ENCODE measurements at regions not wholly inside any gene's neighbourhood (a gene's known extent, or its start where the extent isn't known, plus 50 kb on each side); places are given as distances from the start of the nearest gene placed in this dataset.

- Histone ChIP-seq H3K36me3 (ENCODE audit: insufficient read depth, low read length) (no peaks in the 10 kb centered on the region), H3K9me3 (ENCODE audit: control insufficient read depth, insufficient read depth, low read length) (no peaks in the 10 kb centered on the region), H3K9ac (ENCODE audit: low read depth, low read length) (no peak overlapping the region), H3K4me1 (ENCODE audit: insufficient read depth, low read length) (peaks cover 32% of the 10 kb centered on the region)
Measured at GRCh38 chr11:87425943-87426342, 388.2 kb downstream of the TMEM135 start.

GRCh38 chr11:87425391-87425790 is 387.7 kb downstream of the TMEM135 start:
- Histone ChIP-seq H3K4me1 (ENCODE audit: insufficient read depth, low read length) (peaks cover 32% of the 10 kb centered on the region), H3K36me3 (ENCODE audit: insufficient read depth, low read length) (no peaks in the 10 kb centered on the region), H3K9me3 (ENCODE audit: control insufficient read depth, insufficient read depth, low read length) (no peaks in the 10 kb centered on the region)

GRCh38 chr11:87423161-87423560 is 385.4 kb downstream of the TMEM135 start:
- Histone ChIP-seq H3K9me3 (ENCODE audit: control insufficient read depth, insufficient read depth, low read length) (no peaks in the 10 kb centered on the region), H3K36me3 (ENCODE audit: insufficient read depth, low read length) (no peaks in the 10 kb centered on the region), H3K4me1 (ENCODE audit: insufficient read depth, low read length) (peaks cover 31% of the 10 kb centered on the region), H3K9ac (ENCODE audit: low read depth, low read length) (no peak overlapping the region)

More at GRCh38 chr11:87425391-87425790, 387.7 kb downstream of the TMEM135 start:
- H3K9ac ChIP-seq (ENCODE audit: low read depth, low read length) = no peak overlapping the region

GRCh38 chr11:87422566-87422965 is 384.8 kb downstream of the TMEM135 start:
- H3K36me3 ChIP-seq (ENCODE audit: insufficient read depth, low read length) = no peaks in the 10 kb centered on the region
- H3K9me3 ChIP-seq (ENCODE audit: control insufficient read depth, insufficient read depth, low read length) = no peaks in the 10 kb centered on the region
- no peak overlapping the region for H3K9ac ChIP-seq (ENCODE audit: low read depth, low read length)
- H3K4me1 ChIP-seq (ENCODE audit: insufficient read depth, low read length) = peaks cover 29% of the 10 kb centered on the region

- Histone ChIP-seq H3K9ac (ENCODE audit: low read depth, low read length) (no peak overlapping the region), H3K36me3 (ENCODE audit: insufficient read depth, low read length) (no peaks in the 10 kb centered on the region), H3K4me1 (ENCODE audit: insufficient read depth, low read length) (peaks cover 25% of the 10 kb centered on the region), H3K9me3 (ENCODE audit: control insufficient read depth, insufficient read depth, low read length) (no peaks in the 10 kb centered on the region)
Measured at GRCh38 chr11:87421422-87421821, 383.7 kb downstream of the TMEM135 start.

- Histone ChIP-seq H3K4me1 (ENCODE audit: insufficient read depth, low read length) (peaks cover 9% of the 10 kb centered on the region; the same call in 1 of the 2 replicates), H3K36me3 (ENCODE audit: insufficient read depth, low read length) (no peaks in the 10 kb centered on the region), H3K9ac (ENCODE audit: low read depth, low read length) (no peak overlapping the region), H3K9me3 (ENCODE audit: control insufficient read depth, insufficient read depth, low read length) (no peaks in the 10 kb centered on the region)
Measured at GRCh38 chr11:87417951-87418350, 380.2 kb downstream of the TMEM135 start.

GRCh38 chr11:87405843-87406242 is 368.1 kb downstream of the TMEM135 start:
- no peaks in the 10 kb centered on the region for H3K36me3 ChIP-seq (ENCODE audit: insufficient read depth, low read length)
- H3K9me3 ChIP-seq (ENCODE audit: control insufficient read depth, insufficient read depth, low read length) = no peaks in the 10 kb centered on the region
- H3K9ac ChIP-seq (ENCODE audit: low read depth, low read length) = no peak overlapping the region
- H3K4me1 ChIP-seq (ENCODE audit: insufficient read depth, low read length) = no peaks in the 10 kb centered on the region

- no peaks in the 10 kb centered on the region for H3K4me1 ChIP-seq (ENCODE audit: insufficient read depth, low read length)
- H3K9me3 ChIP-seq (ENCODE audit: control insufficient read depth, insufficient read depth, low read length) = no peaks in the 10 kb centered on the region
- H3K36me3 ChIP-seq (ENCODE audit: insufficient read depth, low read length) = no peaks in the 10 kb centered on the region
- H3K9ac ChIP-seq (ENCODE audit: low read depth, low read length) = no peak overlapping the region
Measured at GRCh38 chr11:87405356-87405755, 367.6 kb downstream of the TMEM135 start.

- H3K4me1 ChIP-seq (ENCODE audit: insufficient read depth, low read length) = no peaks in the 10 kb centered on the region
- H3K36me3 ChIP-seq (ENCODE audit: insufficient read depth, low read length) = no peaks in the 10 kb centered on the region
- peaks cover 1% of the 10 kb centered on the region; the same call in 1 of the 2 replicates for H3K9me3 ChIP-seq (ENCODE audit: control insufficient read depth, insufficient read depth, low read length)
- H3K9ac ChIP-seq (ENCODE audit: low read depth, low read length) = no peak overlapping the region
Measured at GRCh38 chr11:87401653-87402052, 363.9 kb downstream of the TMEM135 start.

GRCh38 chr11:87399341-87399740 is 361.6 kb downstream of the TMEM135 start:
- H3K4me1 ChIP-seq (ENCODE audit: insufficient read depth, low read length) = peaks cover 5% of the 10 kb centered on the region; the same call in 1 of the 2 replicates
- no peak overlapping the region for H3K9ac ChIP-seq (ENCODE audit: low read depth, low read length)
- peaks cover 9% of the 10 kb centered on the region; the same call in 1 of the 2 replicates for H3K9me3 ChIP-seq (ENCODE audit: control insufficient read depth, insufficient read depth, low read length)
- no peaks in the 10 kb centered on the region for H3K36me3 ChIP-seq (ENCODE audit: insufficient read depth, low read length)

GRCh38 chr11:87398931-87399330 is 361.2 kb downstream of the TMEM135 start:
- H3K4me1 ChIP-seq (ENCODE audit: insufficient read depth, low read length) = peaks cover 8% of the 10 kb centered on the region; the same call in 1 of the 2 replicates
- H3K9me3 ChIP-seq (ENCODE audit: control insufficient read depth, insufficient read depth, low read length) = peaks cover 9% of the 10 kb centered on the region
- no peak overlapping the region for H3K9ac ChIP-seq (ENCODE audit: low read depth, low read length)
- H3K36me3 ChIP-seq (ENCODE audit: insufficient read depth, low read length) = no peaks in the 10 kb centered on the region

- Histone ChIP-seq H3K9ac (ENCODE audit: low read depth, low read length) (no peak overlapping the region), H3K9me3 (ENCODE audit: control insufficient read depth, insufficient read depth, low read length) (peaks cover 9% of the 10 kb centered on the region), H3K4me1 (ENCODE audit: insufficient read depth, low read length) (peaks cover 8% of the 10 kb centered on the region; the same call in 1 of the 2 replicates), H3K36me3 (ENCODE audit: insufficient read depth, low read length) (no peaks in the 10 kb centered on the region)
Measured at GRCh38 chr11:87397011-87397865, 359.5 kb downstream of the TMEM135 start.

- Histone ChIP-seq H3K4me1 (ENCODE audit: insufficient read depth, low read length) (peaks cover 8% of the 10 kb centered on the region; the same call in 1 of the 2 replicates), H3K36me3 (ENCODE audit: insufficient read depth, low read length) (no peaks in the 10 kb centered on the region), H3K9me3 (ENCODE audit: control insufficient read depth, insufficient read depth, low read length) (peaks cover 9% of the 10 kb centered on the region), H3K9ac (ENCODE audit: low read depth, low read length) (no peak overlapping the region)
Measured at GRCh38 chr11:87394924-87395323, 357.2 kb downstream of the TMEM135 start.

- Histone ChIP-seq H3K9ac (ENCODE audit: low read depth, low read length) (no peak overlapping the region), H3K36me3 (ENCODE audit: insufficient read depth, low read length) (no peaks in the 10 kb centered on the region), H3K9me3 (ENCODE audit: control insufficient read depth, insufficient read depth, low read length) (peaks cover 9% of the 10 kb centered on the region), H3K4me1 (ENCODE audit: insufficient read depth, low read length) (peaks cover 8% of the 10 kb centered on the region; the same call in 1 of the 2 replicates)
Measured at GRCh38 chr11:87392665-87393064, 354.9 kb downstream of the TMEM135 start.

GRCh38 chr11:87391496-87391895 is 353.8 kb downstream of the TMEM135 start:
- Histone ChIP-seq H3K4me1 (ENCODE audit: insufficient read depth, low read length) (peaks cover 8% of the 10 kb centered on the region; the same call in 1 of the 2 replicates), H3K36me3 (ENCODE audit: insufficient read depth, low read length) (no peaks in the 10 kb centered on the region), H3K9ac (ENCODE audit: low read depth, low read length) (no peak overlapping the region), H3K9me3 (ENCODE audit: control insufficient read depth, insufficient read depth, low read length) (peaks cover 7% of the 10 kb centered on the region)

All from ES-I3 (cell line).